ENCODE measurements at regions not wholly inside any gene's neighbourhood (a gene's known extent, or its start where the extent isn't known, plus 50 kb on each side); places are given as distances from the start of the nearest gene placed in this dataset.

- H3K9ac ChIP-seq (ENCODE audit: control insufficient read depth, insufficient read depth, low read length) = no peak overlapping the region
- H3K36me3 ChIP-seq (ENCODE audit: control insufficient read depth in 2 of 2, insufficient read depth in 2 of 2, low read length in 1 of 2) = no peaks in the 10 kb centered on the region
- H2AFZ ChIP-seq (ENCODE audit: control insufficient read depth, low read depth, low read length) = no peak overlapping the region
- POLR2A ChIA-PET = interaction anchor here (0.9 kb wide), 1 partner anchor 13 kb away, joined by 3 read pairs; no protein-coding TSS in a partner anchor
- H3K27me3 ChIP-seq (replicated peaks in 1 of 2; ENCODE audit: control insufficient read depth in 2 of 2, insufficient read depth in 2 of 2, low read length in 1 of 2) = no peaks in the 10 kb centered on the region
- CTCF ChIA-PET = interaction anchor here (0.7 to 2.1 kb wide), 4 partner anchors 12 to 47 kb away, joined by 3 to 7 read pairs (median 3); no protein-coding TSS in a partner anchor
- WGBS (ENCODE audit: insufficient coverage, insufficient replicate concordance, low lambda C conversion rate, missing lambda C conversion rate) = 0% methylated on average over 1 of the region's 1 CpG
- no peaks in the 10 kb centered on the region for H3K79me2 ChIP-seq (ENCODE audit: control insufficient read depth, insufficient read depth, low read length)
- ATAC-seq = no peak
- no peak overlapping the region for H3K4me3 ChIP-seq
- H3K4me1 ChIP-seq (ENCODE audit: control insufficient read depth, insufficient read depth, low read length) = no peaks in the 10 kb centered on the region
- no peak for DNase-seq (ENCODE audit: low read depth, low spot score)
- RAD21 ChIA-PET (ENCODE audit: unreplicated experiment) = interaction anchor here (1.2 to 2.3 kb wide), 6 partner anchors 11 to 150 kb away, joined by 3 to 13 read pairs (median 4); no protein-coding TSS in a partner anchor
- no peak for FAIRE-seq
- intact Hi-C loops (cut with micrococcal nuclease; ENCODE audit: unreplicated experiment) (no loop called here), in situ Hi-C loops (cut with MboI) (no loop called here)
- no peaks in the 10 kb centered on the region for H4K20me1 ChIP-seq (ENCODE audit: control insufficient read depth, insufficient read depth)
- no peak for TF ChIP-seq NRF1 (conservative IDR thresholded peaks at IDR 0.05; ENCODE audit: low read depth, low read length)
- no peak for TF ChIP-seq HDAC6 (IDR thresholded peaks at IDR 0.05; ENCODE audit: unreplicated experiment)
- TF ChIP-seq ASH2L (IDR thresholded peaks at IDR 0.05; ENCODE audit: borderline replicate concordance, low read depth) = no peak
- TF ChIP-seq E2F8 (IDR thresholded peaks at IDR 0.05; ENCODE audit: low read depth, partially characterized antibody) = no peak
- TF ChIP-seq DPF2 (IDR thresholded peaks at IDR 0.05) = no peak
- TF ChIP-seq CHD2 (IDR thresholded peaks at IDR 0.05; ENCODE audit: borderline replicate concordance, low read depth, low read length) = no peak
- TF ChIP-seq RBBP5 (conservative IDR thresholded peaks at IDR 0.05) = no peak
- TF ChIP-seq ATF7 (IDR thresholded peaks at IDR 0.05; ENCODE audit: low read depth) = no peak
- no peak for TF ChIP-seq RUNX3 (IDR thresholded peaks at IDR 0.05; ENCODE audit: low read length)
- no peak for TF ChIP-seq PRDM15 (CRISPR knock-in tag; IDR thresholded peaks at IDR 0.05)
- no peak for TF ChIP-seq POLR2A (IDR thresholded peaks at IDR 0.05; ENCODE audit: low read depth, low read length)
- TF ChIP-seq JUND (IDR thresholded peaks at IDR 0.05; ENCODE audit: low read depth, low read length) = no peak
- TF ChIP-seq NFYA (IDR thresholded peaks at IDR 0.05; ENCODE audit: borderline replicate concordance, low read depth, low read length) = no peak
- TF ChIP-seq SMAD5 (IDR thresholded peaks at IDR 0.05; ENCODE audit: low read depth) = no peak
- TF ChIP-seq ZSCAN29 (IDR thresholded peaks at IDR 0.05) = no peak
- no peak for TF ChIP-seq MYB (IDR thresholded peaks at IDR 0.05; ENCODE audit: borderline replicate concordance, low read depth, low read length)
- no peak for TF ChIP-seq BCL11A (IDR thresholded peaks at IDR 0.05; ENCODE audit: low read depth, low read length)
- TF ChIP-seq YBX1 (IDR thresholded peaks at IDR 0.05) = no peak
- no peak for TF ChIP-seq ZNF207 (IDR thresholded peaks at IDR 0.05; ENCODE audit: borderline replicate concordance)
- no peak overlapping the region for H3K27ac ChIP-seq (ENCODE audit: control insufficient read depth, insufficient read depth)
- no peaks in the 10 kb centered on the region for H3K9me3 ChIP-seq (replicated peaks; ENCODE audit: control insufficient read depth, insufficient read depth, low read length)
- BruUV-seq (replicated peaks) = no TSS peak
- no peak overlapping the region for H3K4me2 ChIP-seq (ENCODE audit: control insufficient read depth, insufficient read depth)
- SMC1A ChIA-PET (ENCODE audit: uncharacterized antibody, unreplicated experiment) = interaction anchor here (0.6 to 8.7 kb wide), 9 partner anchors 11 to 209 kb away, joined by 3 to 98 read pairs (median 3); no protein-coding TSS in a partner anchor
Measured at GRCh38 chr5:164353155-164353554, 847.7 kb downstream of the MAT2B start.

Data from GM12878 (cell line).